HEK293T (cell line): ENCODE measurements at regions not wholly inside any gene's neighbourhood (a gene's known extent, or its start where the extent isn't known, plus 50 kb on each side); places are given as distances from the start of the nearest gene placed in this dataset.

Experiments
- ARNT ChIP-seq: fragments of 450-650 bp; IDR thresholded peaks from 2 replicates; pipeline ENCODE4 v1.6.1; 2017; ENCODE audit warnings: mild to moderate bottlenecking
- CTBP1 ChIP-seq: fragments of 450-650 bp; IDR thresholded peaks from 2 replicates; pipeline ENCODE4 v1.6.1; 2016; ENCODE audit warnings: borderline replicate concordance
- ELF4 ChIP-seq: fragments of 450-650 bp; IDR thresholded peaks from 2 replicates; pipeline ENCODE4 v1.6.1; 2017; ENCODE audit warnings: antibody characterized with exemption
- FOXA1 ChIP-seq: fragments of 450-650 bp; IDR thresholded peaks from 2 replicates; pipeline ENCODE4 v1.6.1; 2016; ENCODE audit warnings: mild to moderate bottlenecking
- FOXK2 ChIP-seq: fragments of 450-650 bp; IDR thresholded peaks from 2 replicates; pipeline ENCODE4 v1.6.1; 2016; ENCODE audit warnings: mild to moderate bottlenecking
- HDGF ChIP-seq: fragments of 450-650 bp; IDR thresholded peaks from 2 replicates; pipeline ENCODE4 v1.6.1; 2017; ENCODE audit warnings: antibody characterized with exemption, borderline replicate concordance
- SUZ12 ChIP-seq: fragments of 450-650 bp; IDR thresholded peaks from 2 replicates; pipeline ENCODE4 v1.6.1; 2016; ENCODE audit warnings: mild to moderate bottlenecking

GRCh38 chr6:48904809-48905208 lies 558.2 kb downstream of the MMUT start:
- TF ChIP-seq SUZ12 (no peak), ELF4 (no peak), HDGF (no peak), CTBP1 (no peak), ARNT (no peak), FOXK2 (no peak), FOXA1 (no peak)
